ENCODE measurements at regions not wholly inside any gene's neighbourhood (a gene's known extent, or its start where the extent isn't known, plus 50 kb on each side); places are given as distances from the start of the nearest gene placed in this dataset.

DNA sequence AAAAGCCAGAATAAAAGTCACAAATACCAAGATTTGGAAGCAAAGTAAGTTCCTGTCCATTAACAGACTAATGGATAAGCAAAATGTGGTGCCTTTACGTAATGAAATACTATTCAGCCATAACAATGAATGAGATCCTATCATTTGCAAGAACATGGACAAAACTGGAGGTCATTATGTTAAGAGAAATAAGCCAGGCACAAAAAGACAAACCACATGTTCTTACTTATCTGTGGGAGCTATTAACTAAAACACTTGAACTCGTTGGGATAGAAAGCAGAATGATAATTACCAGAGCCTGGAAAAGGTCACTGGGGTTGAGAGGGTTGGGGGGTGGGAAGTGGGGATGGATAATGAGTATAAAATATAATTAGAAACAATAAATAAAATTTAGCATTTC is 1015.9 kb downstream of the OTOL1 start:
- Histone ChIP-seq H3K9me1 (ENCODE audit: control insufficient read depth, insufficient read depth, low read length) (no peaks in the 10 kb centered on the region), H3K9me3 (replicated peaks; ENCODE audit: control insufficient read depth, insufficient read depth, low read depth, low read length) (no peaks in the 10 kb centered on the region; the same call in 1 of the 2 replicates), H4K20me1 (replicated peaks; ENCODE audit: control insufficient read depth, insufficient read depth, low read length) (no peaks in the 10 kb centered on the region), H3K9ac (ENCODE audit: insufficient read depth in 1 of 2, low read depth in 2 of 2, low read length in 2 of 2) (no peak overlapping the region), H2AFZ (ENCODE audit: low read depth, low read length) (no peak overlapping the region), H3K4me1 (replicated peaks in 1 of 2; ENCODE audit: control insufficient read depth in 2 of 2, insufficient read depth in 2 of 2, low read length in 2 of 2) (no peaks in the 10 kb centered on the region), H3K27me3 (ENCODE audit: control insufficient read depth in 2 of 2, insufficient read depth in 2 of 2, low read length in 2 of 2) (no peaks in the 10 kb centered on the region), H3K79me2 (ENCODE audit: control insufficient read depth, insufficient read depth, low read length) (no peaks in the 10 kb centered on the region), H3K27ac (ENCODE audit: extremely low read depth, low read depth, low read length) (no peak overlapping the region), H3K4me2 (ENCODE audit: insufficient read depth, low read length) (no peak overlapping the region), H3K4me3 (no peak overlapping the region), H3K36me3 (ENCODE audit: control insufficient read depth, insufficient read depth, low read length) (no peaks in the 10 kb centered on the region)
- in situ Hi-C loops (cut with MboI) (no loop called here), intact Hi-C loops (cut with micrococcal nuclease) (no loop called here)
- DNase-seq (ENCODE audit: extremely low read depth in 1 of 4, low spot score in 3 of 4) (no peak), FAIRE-seq (no peak), ATAC-seq (no peak)
- POLR2A ChIA-PET: no interaction called here
- TF ChIP-seq CHCHD3 (CRISPR knock-in tag; IDR thresholded peaks at IDR 0.05) (no peak), ZNF140 (CRISPR knock-in tag; IDR thresholded peaks at IDR 0.05) (no peak), ZNF445 (CRISPR knock-in tag; IDR thresholded peaks at IDR 0.05; ENCODE audit: low read depth) (no peak), ETV6 (IDR thresholded peaks at IDR 0.05; ENCODE audit: borderline replicate concordance in 1 of 2, low read depth in 2 of 2, low read length in 1 of 2) (no peak), ETV6 (CRISPR knock-in tag; IDR thresholded peaks at IDR 0.05; ENCODE audit: borderline replicate concordance) (no peak), ZFP36 (IDR thresholded peaks at IDR 0.05; ENCODE audit: low read depth, low read length, partially characterized antibody) (no peak), POLR2G (IDR thresholded peaks at IDR 0.05; ENCODE audit: low read depth, low read length) (no peak), CBX1 (IDR thresholded peaks at IDR 0.05; ENCODE audit: low read depth) (no peak), ZNF282 (CRISPR knock-in tag; IDR thresholded peaks at IDR 0.05) (no peak), TRIM24 (IDR thresholded peaks at IDR 0.05) (no peak)
- TF ChIP-seq, protein P1, sequence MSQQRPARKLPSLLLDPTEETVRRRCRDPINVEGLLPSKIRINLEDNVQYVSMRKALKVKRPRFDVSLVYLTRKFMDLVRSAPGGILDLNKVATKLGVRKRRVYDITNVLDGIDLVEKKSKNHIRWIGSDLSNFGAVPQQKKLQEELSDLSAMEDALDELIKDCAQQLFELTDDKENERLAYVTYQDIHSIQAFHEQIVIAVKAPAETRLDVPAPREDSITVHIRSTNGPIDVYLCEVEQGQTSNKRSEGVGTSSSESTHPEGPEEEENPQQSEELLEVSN (IDR thresholded peaks at IDR 0.05; ENCODE audit: borderline replicate concordance in 1 of 2, extremely low read depth in 1 of 2, insufficient read depth in 1 of 2, insufficient read length in 1 of 2, low read depth in 1 of 2, low read length in 1 of 2, poor library complexity in 1 of 2, severe bottlenecking in 1 of 2): no peak
- TF ChIP-seq, protein P2, sequence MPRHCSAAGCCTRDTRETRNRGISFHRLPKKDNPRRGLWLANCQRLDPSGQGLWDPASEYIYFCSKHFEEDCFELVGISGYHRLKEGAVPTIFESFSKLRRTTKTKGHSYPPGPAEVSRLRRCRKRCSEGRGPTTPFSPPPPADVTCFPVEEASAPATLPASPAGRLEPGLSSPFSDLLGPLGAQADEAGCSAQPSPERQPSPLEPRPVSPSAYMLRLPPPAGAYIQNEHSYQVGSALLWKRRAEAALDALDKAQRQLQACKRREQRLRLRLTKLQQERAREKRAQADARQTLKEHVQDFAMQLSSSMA (CRISPR knock-in tag; IDR thresholded peaks at IDR 0.05): no peak
- no TSS peak for BruUV-seq (replicated peaks)
- CTCF ChIA-PET (ENCODE audit: low intra/inter-chr PET ratio): no interaction called here
- WGBS (ENCODE audit: insufficient coverage, low coverage, missing lambda C conversion rate): 0% methylated on average over 2 of the region's 2 CpGs
